Ammon's horn (tissue), 1 donor: ENCODE measurements at regions not wholly inside any gene's neighbourhood (a gene's known extent, or its start where the extent isn't known, plus 50 kb on each side); places are given as distances from the start of the nearest gene placed in this dataset.
"Not testable (repeated sequence)": the region's sequence is repeated elsewhere in the genome, so short reads cannot be mapped to it uniquely, and the experiment has no call there.

Experiments
- DNase-seq: peaks from one replicate; pipeline ENCODE4 v3.0.0-alpha.2; 2016; ENCODE audit warnings: low spot score

DNA sequence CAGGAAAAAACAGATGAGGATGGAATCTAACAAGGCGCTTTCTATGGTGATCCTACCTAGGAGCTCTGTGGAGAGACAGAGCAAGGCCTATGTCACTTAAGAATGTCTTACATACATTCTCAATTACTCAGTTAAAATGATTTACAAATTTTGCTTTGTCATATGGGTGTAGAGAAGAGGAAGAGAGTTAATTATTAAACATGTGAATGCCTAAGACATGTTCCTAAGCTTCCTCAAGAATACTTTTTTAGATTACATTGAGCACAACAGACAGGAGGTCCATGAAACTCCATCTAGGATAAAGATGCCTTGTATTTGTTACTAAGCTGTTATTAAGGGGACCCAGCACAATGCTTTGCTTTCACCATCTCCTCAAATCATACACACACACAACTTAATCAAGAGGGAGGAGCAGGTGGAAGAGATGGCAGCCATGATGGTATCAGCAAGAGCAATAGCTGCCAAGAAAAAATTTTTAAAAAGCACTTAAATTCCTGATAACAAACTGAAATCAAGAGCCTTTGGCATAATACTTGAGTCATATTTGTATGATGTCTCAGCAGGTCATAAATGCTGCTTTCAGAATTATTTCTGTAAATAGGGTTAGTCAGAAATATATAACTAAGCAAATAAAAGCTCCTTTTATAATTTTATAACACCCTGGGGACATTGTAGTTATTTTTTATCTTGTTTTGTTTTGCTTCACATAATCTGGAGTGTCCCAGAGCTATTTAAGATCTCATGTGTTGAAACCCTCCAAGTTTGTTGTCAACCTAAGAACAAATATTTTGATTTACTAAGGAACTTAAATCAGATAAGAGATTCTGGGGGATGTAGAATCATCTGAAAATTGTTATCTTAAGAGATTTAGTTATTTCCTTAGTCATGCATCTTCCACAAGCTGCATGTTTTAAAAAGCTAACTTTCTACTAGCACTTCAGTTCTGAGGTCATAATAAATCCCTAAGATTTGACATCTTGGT is 70.0 kb upstream of the CD2AP start:
- DNase-seq, result no peak

DNA sequence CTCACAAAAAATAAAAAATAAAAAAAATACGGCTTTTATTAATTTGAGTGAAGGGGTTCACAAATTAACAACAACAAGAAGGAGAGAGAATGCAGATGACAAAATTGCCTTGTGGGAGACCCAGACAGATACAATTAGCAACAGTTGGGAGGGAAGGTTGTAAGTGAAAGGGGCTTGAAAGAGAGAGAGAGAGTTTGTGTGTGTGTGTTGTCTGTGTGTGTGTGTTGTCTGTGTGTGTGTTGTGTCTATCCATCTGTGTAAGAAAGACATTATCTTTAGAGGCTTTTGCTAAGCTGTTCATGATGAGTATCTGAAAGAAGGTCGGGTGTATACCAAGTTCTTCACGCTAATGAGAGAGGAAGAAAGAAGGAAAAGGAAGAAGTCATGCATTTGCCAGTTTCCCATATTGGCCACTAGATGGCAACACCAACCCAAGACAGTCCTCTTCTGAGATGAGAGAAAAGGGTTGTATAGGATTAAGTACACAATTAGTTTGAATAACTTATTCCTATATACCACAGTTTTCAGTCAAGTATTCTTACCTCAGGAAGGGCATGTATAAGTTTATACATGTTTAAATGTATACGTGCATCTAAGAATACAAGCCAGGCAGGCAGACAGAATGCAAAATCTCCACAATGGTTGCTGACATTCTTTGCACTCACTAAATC is 63.7 kb upstream of the CD2AP start:
- peak; percentile 87 for DNase-seq

- DNase-seq, result peak; percentile 37
Observed at GRCh38 chr6:47414423-47415167, 63.0 kb upstream of the CD2AP start.

DNA sequence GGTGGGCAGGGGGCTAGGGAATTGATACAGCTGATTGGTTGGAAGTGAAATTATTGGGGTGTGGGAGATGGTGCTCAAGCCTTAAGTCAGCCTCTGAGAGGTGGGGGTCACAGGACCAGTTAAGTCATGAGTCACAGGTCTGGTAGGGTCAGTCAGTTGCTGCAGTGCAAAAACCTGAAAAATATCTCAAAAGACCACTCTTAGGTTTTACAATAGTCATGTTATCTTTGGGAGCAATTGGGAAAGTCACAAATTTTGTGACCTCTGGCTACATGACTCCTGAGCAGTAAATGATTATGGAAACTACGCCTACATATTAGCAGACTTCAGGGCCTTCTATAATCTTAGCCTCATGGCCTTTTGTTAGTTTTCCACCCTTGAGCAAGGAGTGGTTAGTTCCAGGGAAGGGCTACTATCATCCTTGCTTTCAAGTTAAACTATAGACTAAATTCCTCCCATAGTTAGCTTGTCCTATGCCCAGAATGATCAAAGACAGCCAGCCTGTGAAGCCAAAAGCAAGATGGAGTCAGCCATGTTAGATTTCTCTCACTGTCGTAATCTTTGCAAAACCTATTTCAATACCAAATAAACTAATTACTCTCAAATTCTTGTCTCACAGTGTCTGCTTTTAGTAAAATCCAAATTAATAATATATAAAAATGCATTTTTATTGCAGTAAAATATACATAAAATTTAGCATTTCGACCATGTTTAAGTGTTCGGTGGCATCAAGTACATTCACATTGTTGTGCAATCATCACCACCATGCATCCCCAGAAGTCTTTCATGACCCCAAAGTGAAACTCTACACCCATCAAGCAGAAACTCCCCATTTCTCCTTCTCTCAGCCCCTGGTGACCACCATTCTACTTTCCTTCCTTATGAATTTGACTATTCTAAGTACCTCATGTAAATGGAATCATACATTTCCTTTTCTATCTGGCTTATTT is 60.9 kb upstream of the CD2AP start:
- DNase-seq, result no peak

DNA sequence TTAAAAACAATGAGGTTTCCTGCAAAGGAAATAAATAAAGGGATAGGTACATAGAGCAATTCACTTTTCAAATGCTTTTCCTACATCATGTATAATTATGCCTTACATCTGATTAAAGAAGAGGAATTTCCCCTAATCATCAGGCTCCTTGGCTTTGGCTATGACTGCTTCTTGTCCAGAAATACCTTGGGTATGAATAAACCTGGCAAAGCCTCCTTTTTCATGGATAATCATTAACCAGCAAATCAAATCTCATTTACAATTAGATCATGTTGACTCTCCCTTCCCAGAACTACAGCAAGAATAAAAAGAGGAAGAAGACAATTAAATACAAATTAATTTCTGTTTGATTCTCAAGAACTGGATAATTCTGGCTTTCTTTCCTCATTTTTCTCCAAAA is 58.0 kb upstream of the CD2AP start:
- DNase-seq, result no peak

GRCh38 chr6:47420394-47421371 is 56.9 kb upstream of the CD2AP start:
- DNase-seq, result no peak

DNA sequence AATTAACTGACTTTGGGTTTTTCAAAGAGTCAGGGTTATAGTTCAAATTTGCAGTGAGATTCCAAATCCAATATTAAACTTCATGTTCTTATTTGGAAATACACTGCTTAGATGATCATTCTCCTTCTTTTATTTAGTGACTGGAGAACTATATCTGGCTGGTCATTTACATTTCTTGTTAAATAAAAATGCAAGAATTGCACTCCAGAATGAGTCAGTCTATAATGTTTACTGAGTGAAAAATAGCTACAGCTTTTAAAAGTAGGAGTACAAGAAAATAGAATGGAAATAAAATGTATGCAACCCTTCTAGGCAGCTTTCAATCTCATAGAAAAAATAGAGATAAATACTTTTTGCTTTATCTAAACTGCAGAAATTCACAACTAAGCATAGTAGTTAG is 54.5 kb upstream of the CD2AP start:
- DNase-seq, result no peak

DNA sequence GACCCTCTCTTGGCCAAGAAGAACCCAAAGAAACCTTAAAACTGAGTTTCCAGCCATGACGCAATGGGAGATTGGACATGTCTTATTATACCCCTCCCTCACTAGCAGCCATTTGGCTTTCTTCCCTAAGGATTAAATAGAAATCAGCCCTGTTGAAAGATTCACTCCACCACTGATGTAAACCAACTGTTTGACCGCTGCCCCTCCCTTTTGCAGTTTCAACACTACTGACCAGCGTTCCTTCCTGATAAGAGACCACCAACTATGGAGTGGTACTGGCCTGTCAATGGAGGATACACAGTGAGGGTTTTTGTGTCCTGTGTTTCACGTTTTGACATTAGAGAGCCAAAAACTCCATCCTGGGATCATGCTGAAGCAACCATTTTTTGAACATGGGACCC is 53.2 kb upstream of the CD2AP start:
- DNase-seq, result no peak

DNA sequence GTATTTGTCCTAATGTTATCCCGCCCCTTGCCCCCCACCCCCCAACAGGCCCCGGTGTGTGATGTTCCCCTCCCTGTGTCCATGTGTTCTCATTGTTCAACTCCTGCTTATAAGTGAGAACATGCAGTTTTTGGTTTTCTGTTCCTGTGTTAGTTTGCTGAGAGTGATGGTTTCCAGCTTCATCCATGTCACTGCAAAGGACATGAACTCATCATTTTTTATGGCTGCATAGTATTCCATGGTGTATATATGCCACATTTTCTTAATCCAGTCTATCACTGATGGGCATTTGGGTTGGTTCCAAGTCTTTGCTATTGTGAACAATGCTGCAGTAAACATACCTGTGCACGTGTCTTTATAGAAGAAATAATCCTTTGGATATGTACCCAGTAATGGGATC is 51.9 kb upstream of the CD2AP start:
- DNase-seq, result not testable (repeated sequence)

- DNase-seq, result no peak
Observed at GRCh38 chr6:47426524-47427302, 50.9 kb upstream of the CD2AP start.

- no peak for DNase-seq
Observed at GRCh38 chr6:47427680-47428079, 49.9 kb upstream of the CD2AP start.
